Activated naive CD4-positive, alpha-beta T cell treated with anti-CD3 and anti-CD28 coated beads for 36 hours (primary cell): ENCODE measurements at regions not wholly inside any gene's neighbourhood (a gene's known extent, or its start where the extent isn't known, plus 50 kb on each side); places are given as distances from the start of the nearest gene placed in this dataset.

Experiments used
- CTCF ChIA-PET: fragments of 350-600 bp; sonication (Branson Sonifier 250); formaldehyde crosslinking; loops from one replicate; lab custom pipeline; 2021; ENCODE audit warnings: antibody characterized with exemption; lab: Charles Lee
- DNase-seq: peaks from one replicate; pipeline ENCODE4 v3.0.0-alpha.2; 2020
- H3K27ac Mint-ChIP-seq: one replicate; pipeline ENCODE4 v1.8.0; 2021; ENCODE audit warnings: mild to moderate bottlenecking, mixed read lengths
- H3K27me3 Mint-ChIP-seq: one replicate; pipeline ENCODE4 v1.8.0; 2021; ENCODE audit warnings: low read depth, mixed read lengths
- H3K36me3 Mint-ChIP-seq: one replicate; pipeline ENCODE4 v1.8.0; 2021; ENCODE audit warnings: low read depth, mixed read lengths
- H3K4me1 Mint-ChIP-seq: one replicate; pipeline ENCODE4 v1.8.0; 2021; ENCODE audit warnings: low read depth, mixed read lengths
- H3K4me3 Mint-ChIP-seq: one replicate; pipeline ENCODE4 v1.8.0; 2021; ENCODE audit warnings: mild to moderate bottlenecking, moderate library complexity, mixed read lengths
- H3K9me3 Mint-ChIP-seq: one replicate; pipeline ENCODE4 v1.8.0; 2021; ENCODE audit warnings: mixed read lengths
- intact Hi-C: fragments of 100-400 bp; cut with micrococcal nuclease; formaldehyde crosslinking; loops from one replicate; pipeline ENCODE4 v1.15.1; 2023

- H3K36me3 Mint-ChIP-seq = no peaks in the 10 kb centered on the region
- DNase-seq = no peak
- intact Hi-C loops = no loop called here
- no peak overlapping the region for H3K4me3 Mint-ChIP-seq
- H3K9me3 Mint-ChIP-seq = no peaks in the 10 kb centered on the region
- no peaks in the 10 kb centered on the region for H3K4me1 Mint-ChIP-seq
- CTCF ChIA-PET = no interaction called here
- peaks cover 14% of the 10 kb centered on the region for H3K27me3 Mint-ChIP-seq
- no peak overlapping the region for H3K27ac Mint-ChIP-seq
Measured at GRCh38 chr10:9504227-9504626, 1449.7 kb downstream of the GATA3 start.

GRCh38 chr10:9505546-9505945 is 1451.1 kb downstream of the GATA3 start:
- H3K27ac Mint-ChIP-seq = no peak overlapping the region
- intact Hi-C loops = no loop called here
- CTCF ChIA-PET = no interaction called here
- no peak for DNase-seq
- H3K36me3 Mint-ChIP-seq = no peaks in the 10 kb centered on the region
- no peaks in the 10 kb centered on the region for H3K4me1 Mint-ChIP-seq
- peaks cover 11% of the 10 kb centered on the region for H3K27me3 Mint-ChIP-seq
- H3K4me3 Mint-ChIP-seq = no peak overlapping the region
- H3K9me3 Mint-ChIP-seq = no peaks in the 10 kb centered on the region

GRCh38 chr10:9508606-9509005 is 1454.1 kb downstream of the GATA3 start:
- Mint-ChIP-seq H3K9me3 (no peaks in the 10 kb centered on the region), H3K4me3 (no peak overlapping the region), H3K27me3 (peaks cover 6% of the 10 kb centered on the region), H3K27ac (no peak overlapping the region), H3K36me3 (no peaks in the 10 kb centered on the region), H3K4me1 (no peaks in the 10 kb centered on the region)
- DNase-seq = no peak
- intact Hi-C loops = no loop called here
- CTCF ChIA-PET = no interaction called here

GRCh38 chr10:9510626-9511025 is 1456.1 kb downstream of the GATA3 start:
- no peaks in the 10 kb centered on the region for H3K4me1 Mint-ChIP-seq
- CTCF ChIA-PET = no interaction called here
- H3K27ac Mint-ChIP-seq = no peak overlapping the region
- no peak for DNase-seq
- intact Hi-C loops = no loop called here
- H3K9me3 Mint-ChIP-seq = no peaks in the 10 kb centered on the region
- H3K27me3 Mint-ChIP-seq = peaks cover 6% of the 10 kb centered on the region
- no peak overlapping the region for H3K4me3 Mint-ChIP-seq
- no peaks in the 10 kb centered on the region for H3K36me3 Mint-ChIP-seq

- Mint-ChIP-seq H3K4me3 (no peak overlapping the region), H3K36me3 (peaks cover 1% of the 10 kb centered on the region), H3K4me1 (no peaks in the 10 kb centered on the region), H3K27ac (no peak overlapping the region), H3K27me3 (peaks cover 6% of the 10 kb centered on the region), H3K9me3 (no peaks in the 10 kb centered on the region)
- no peak for DNase-seq
- intact Hi-C loops = no loop called here
- CTCF ChIA-PET = no interaction called here
Measured at GRCh38 chr10:9515922-9516321, 1461.4 kb downstream of the GATA3 start.

- H3K4me3 Mint-ChIP-seq = no peak overlapping the region
- no peaks in the 10 kb centered on the region for H3K9me3 Mint-ChIP-seq
Measured at GRCh38 chr10:9535744-9536143, 1481.3 kb downstream of the GATA3 start.

GRCh38 chr10:9545073-9545472 is 1472.6 kb upstream of the CELF2 start:
- no peaks in the 10 kb centered on the region for H3K9me3 Mint-ChIP-seq
- peaks cover 14% of the 10 kb centered on the region for H3K27me3 Mint-ChIP-seq
- CTCF ChIA-PET = interaction anchor here (0.7 kb wide), 1 partner anchor 950 kb away, joined by 3 read pairs; no protein-coding TSS in a partner anchor
- intact Hi-C loops = no loop called here
- no peaks in the 10 kb centered on the region for H3K36me3 Mint-ChIP-seq
- DNase-seq = no peak
- no peaks in the 10 kb centered on the region for H3K4me1 Mint-ChIP-seq
- no peak overlapping the region for H3K4me3 Mint-ChIP-seq
- H3K27ac Mint-ChIP-seq = no peak overlapping the region

More at GRCh38 chr10:9535744-9536143, 1481.3 kb downstream of the GATA3 start:
- Mint-ChIP-seq H3K36me3 (no peaks in the 10 kb centered on the region), H3K4me1 (no peaks in the 10 kb centered on the region), H3K27me3 (peaks cover 2% of the 10 kb centered on the region), H3K27ac (no peak overlapping the region)
- intact Hi-C loops = no loop called here
- CTCF ChIA-PET = no interaction called here
- no peak for DNase-seq

- Mint-ChIP-seq H3K27ac (no peak overlapping the region), H3K9me3 (peaks cover 6% of the 10 kb centered on the region), H3K4me3 (no peak overlapping the region), H3K36me3 (no peaks in the 10 kb centered on the region), H3K4me1 (no peaks in the 10 kb centered on the region), H3K27me3 (peaks cover 9% of the 10 kb centered on the region)
- intact Hi-C loops = no loop called here
- no peak for DNase-seq
- CTCF ChIA-PET = no interaction called here
Measured at GRCh38 chr10:9547936-9548904, 1469.5 kb upstream of the CELF2 start.

GRCh38 chr10:9550810-9551209 is 1466.9 kb upstream of the CELF2 start:
- Mint-ChIP-seq H3K4me1 (no peaks in the 10 kb centered on the region), H3K27me3 (peaks cover 6% of the 10 kb centered on the region), H3K36me3 (no peaks in the 10 kb centered on the region), H3K4me3 (no peak overlapping the region), H3K9me3 (peaks cover 6% of the 10 kb centered on the region), H3K27ac (no peak overlapping the region)
- DNase-seq = no peak
- intact Hi-C loops = no loop called here
- CTCF ChIA-PET = no interaction called here

- no peak for DNase-seq
- H3K27ac Mint-ChIP-seq = no peak overlapping the region
- no peaks in the 10 kb centered on the region for H3K4me1 Mint-ChIP-seq
- H3K4me3 Mint-ChIP-seq = no peak overlapping the region
- H3K9me3 Mint-ChIP-seq = peaks cover 6% of the 10 kb centered on the region
- H3K36me3 Mint-ChIP-seq = no peaks in the 10 kb centered on the region
- intact Hi-C loops = no loop called here
- CTCF ChIA-PET = no interaction called here
- peaks cover 6% of the 10 kb centered on the region for H3K27me3 Mint-ChIP-seq
Measured at GRCh38 chr10:9554321-9554720, 1463.4 kb upstream of the CELF2 start.

- no peak overlapping the region for H3K27ac Mint-ChIP-seq
- no peak overlapping the region for H3K4me3 Mint-ChIP-seq
- intact Hi-C loops = no loop called here
- DNase-seq = no peak
- H3K9me3 Mint-ChIP-seq = no peaks in the 10 kb centered on the region
- CTCF ChIA-PET = no interaction called here
- H3K36me3 Mint-ChIP-seq = no peaks in the 10 kb centered on the region
- no peaks in the 10 kb centered on the region for H3K4me1 Mint-ChIP-seq
- peaks cover 4% of the 10 kb centered on the region for H3K27me3 Mint-ChIP-seq
Measured at GRCh38 chr10:9560976-9561375, 1456.7 kb upstream of the CELF2 start.

- no peak for DNase-seq
- H3K4me1 Mint-ChIP-seq = no peaks in the 10 kb centered on the region
- CTCF ChIA-PET = no interaction called here
- no peaks in the 10 kb centered on the region for H3K9me3 Mint-ChIP-seq
- H3K36me3 Mint-ChIP-seq = no peaks in the 10 kb centered on the region
- intact Hi-C loops = no loop called here
- no peak overlapping the region for H3K27ac Mint-ChIP-seq
- peaks cover 6% of the 10 kb centered on the region for H3K27me3 Mint-ChIP-seq
- H3K4me3 Mint-ChIP-seq = no peak overlapping the region
Measured at GRCh38 chr10:9561821-9562505, 1455.7 kb upstream of the CELF2 start.

- Mint-ChIP-seq H3K27ac (no peak overlapping the region), H3K4me3 (no peak overlapping the region), H3K4me1 (no peaks in the 10 kb centered on the region), H3K36me3 (no peaks in the 10 kb centered on the region), H3K27me3 (peaks cover 10% of the 10 kb centered on the region), H3K9me3 (no peaks in the 10 kb centered on the region)
- DNase-seq = no peak
- intact Hi-C loops = no loop called here
- CTCF ChIA-PET = no interaction called here
Measured at GRCh38 chr10:9577746-9578145, 1439.9 kb upstream of the CELF2 start.
